Activated CD4-positive, alpha-beta memory T cell treated with anti-CD3 and anti-CD28 coated beads for 36 hours (primary cell): ENCODE measurements at regions not wholly inside any gene's neighbourhood (a gene's known extent, or its start where the extent isn't known, plus 50 kb on each side); places are given as distances from the start of the nearest gene placed in this dataset.

ENCODE experiments used
- CTCF ChIA-PET: fragments of 350-600 bp; sonication (Branson Sonifier 250); formaldehyde crosslinking; loops from one replicate; lab custom pipeline; 2021; ENCODE audit warnings: antibody characterized with exemption, inconsistent platforms; lab: Charles Lee
- POLR2A ChIA-PET: fragments of 350-600 bp; sonication (Branson Sonifier 250); formaldehyde crosslinking; loops from one replicate; lab custom pipeline; 2021; ENCODE audit warnings: antibody characterized with exemption; lab: Charles Lee
- DNase-seq: peaks from one replicate; pipeline ENCODE4 v3.0.0-alpha.2; 2020
- H3K27ac Mint-ChIP-seq: one replicate; pipeline ENCODE4 v1.8.0; 2021; ENCODE audit warnings: mixed read lengths
- H3K27me3 Mint-ChIP-seq: one replicate; pipeline ENCODE4 v1.8.0; 2021; ENCODE audit warnings: mixed read lengths
- H3K36me3 Mint-ChIP-seq: one replicate; pipeline ENCODE4 v1.8.0; 2021; ENCODE audit warnings: mixed read lengths
- H3K4me1 Mint-ChIP-seq: one replicate; pipeline ENCODE4 v1.8.0; 2021; ENCODE audit warnings: low read depth, mixed read lengths
- H3K4me3 Mint-ChIP-seq: one replicate; pipeline ENCODE4 v1.8.0; 2021; ENCODE audit warnings: mild to moderate bottlenecking, mixed read lengths
- H3K9me3 Mint-ChIP-seq: one replicate; pipeline ENCODE4 v1.8.0; 2021; ENCODE audit warnings: mixed read lengths
- intact Hi-C: fragments of 100-400 bp; cut with micrococcal nuclease; formaldehyde crosslinking; loops from one replicate; pipeline ENCODE4 v1.15.1; 2023

DNA sequence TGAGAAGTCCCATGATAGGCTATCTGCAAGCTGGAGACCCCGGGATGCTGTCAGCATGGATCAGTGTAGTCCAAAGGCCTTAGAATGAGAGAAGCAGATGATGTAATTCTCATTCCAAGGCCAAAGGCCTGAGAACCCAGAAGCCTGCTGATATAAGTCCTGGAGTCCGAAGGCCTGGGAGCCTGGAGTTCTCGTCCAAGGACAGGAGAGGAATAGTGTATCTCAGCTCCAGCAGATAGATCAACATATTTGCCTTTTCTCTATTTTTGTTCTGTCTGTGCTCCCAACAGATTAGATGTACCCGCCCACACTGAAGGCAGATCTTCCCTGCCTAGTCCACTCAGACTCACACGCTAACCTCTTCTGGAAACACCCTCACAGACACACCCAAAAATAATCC, 454.9 kb upstream of the CHAC2 start:
- Mint-ChIP-seq H3K4me1 (no peaks in the 10 kb centered on the region), H3K36me3 (no peaks in the 10 kb centered on the region), H3K27me3 (no peaks in the 10 kb centered on the region), H3K9me3 (no peaks in the 10 kb centered on the region), H3K4me3 (no peak overlapping the region), H3K27ac (no peak overlapping the region)
- intact Hi-C loops = no loop called here
- POLR2A ChIA-PET = no interaction called here
- CTCF ChIA-PET = interaction anchor here (0.7 kb wide), 1 partner anchor 390 kb away, joined by 6 read pairs; no protein-coding TSS in a partner anchor
- DNase-seq = no peak

DNA sequence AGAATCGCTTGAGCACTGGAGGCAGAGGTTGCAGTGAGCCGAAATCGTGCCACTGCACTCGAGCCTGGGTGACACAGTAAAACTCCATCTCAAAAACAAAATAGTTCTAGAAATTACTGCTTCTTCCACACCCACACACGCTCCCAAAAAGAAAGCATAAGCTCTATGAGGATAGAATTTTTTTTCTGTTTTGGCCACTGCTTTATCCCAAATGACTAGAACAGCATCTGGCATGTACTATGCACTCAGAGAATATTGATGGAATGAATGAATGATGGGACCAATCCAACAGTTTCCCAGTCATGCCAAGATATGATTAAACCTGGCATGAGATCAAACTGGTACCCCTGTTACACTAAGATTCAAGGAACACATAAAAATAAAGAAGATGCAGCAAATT, 455.4 kb upstream of the CHAC2 start:
- H3K27me3 Mint-ChIP-seq = no peaks in the 10 kb centered on the region
- no peaks in the 10 kb centered on the region for H3K36me3 Mint-ChIP-seq
- H3K27ac Mint-ChIP-seq = no peak overlapping the region
- intact Hi-C loops = no loop called here
- no peak for DNase-seq
- ChIA-PET POLR2A (no interaction called here), CTCF (interaction anchor here (0.7 kb wide), 1 partner anchor 391 kb away, joined by 6 read pairs; no protein-coding TSS in a partner anchor)
- H3K4me1 Mint-ChIP-seq = no peaks in the 10 kb centered on the region
- H3K4me3 Mint-ChIP-seq = no peak overlapping the region
- no peaks in the 10 kb centered on the region for H3K9me3 Mint-ChIP-seq

GRCh38 chr2:53303012-53303578, 464.5 kb upstream of the CHAC2 start:
- no peak overlapping the region for H3K27ac Mint-ChIP-seq
- no peak for DNase-seq
- POLR2A ChIA-PET = no interaction called here

DNA sequence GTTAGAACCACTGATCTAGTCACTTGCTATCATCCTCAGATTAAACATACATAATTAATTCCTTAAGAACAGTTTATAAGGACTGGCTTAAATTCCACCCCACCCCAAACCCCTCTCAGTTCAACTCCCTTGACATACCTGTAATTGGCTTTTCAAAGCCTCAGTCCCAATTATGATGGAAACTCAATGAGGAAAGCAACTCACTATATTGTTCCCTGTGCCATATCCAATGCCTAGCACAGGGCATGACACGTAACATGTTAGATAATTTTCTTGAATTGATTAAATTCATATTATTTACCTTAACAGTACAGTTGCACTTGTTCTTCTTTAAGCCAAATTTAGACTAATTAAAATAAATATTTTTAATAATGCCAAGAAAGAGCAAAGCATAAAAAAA, 465.1 kb upstream of the CHAC2 start:
- no peaks in the 10 kb centered on the region for H3K9me3 Mint-ChIP-seq
- H3K36me3 Mint-ChIP-seq = no peaks in the 10 kb centered on the region
- no peak overlapping the region for H3K27ac Mint-ChIP-seq
- H3K27me3 Mint-ChIP-seq = no peaks in the 10 kb centered on the region
- ChIA-PET POLR2A (no interaction called here), CTCF (no interaction called here)
- H3K4me3 Mint-ChIP-seq = no peak overlapping the region
- no peak for DNase-seq
- H3K4me1 Mint-ChIP-seq = no peaks in the 10 kb centered on the region
- intact Hi-C loops = no loop called here

More at GRCh38 chr2:53303012-53303578, 464.5 kb upstream of the CHAC2 start:
- CTCF ChIA-PET = no interaction called here
- no peaks in the 10 kb centered on the region for H3K4me1 Mint-ChIP-seq
- H3K4me3 Mint-ChIP-seq = no peak overlapping the region
- H3K36me3 Mint-ChIP-seq = no peaks in the 10 kb centered on the region
- H3K27me3 Mint-ChIP-seq = no peaks in the 10 kb centered on the region
- intact Hi-C loops = no loop called here
- H3K9me3 Mint-ChIP-seq = no peaks in the 10 kb centered on the region

DNA sequence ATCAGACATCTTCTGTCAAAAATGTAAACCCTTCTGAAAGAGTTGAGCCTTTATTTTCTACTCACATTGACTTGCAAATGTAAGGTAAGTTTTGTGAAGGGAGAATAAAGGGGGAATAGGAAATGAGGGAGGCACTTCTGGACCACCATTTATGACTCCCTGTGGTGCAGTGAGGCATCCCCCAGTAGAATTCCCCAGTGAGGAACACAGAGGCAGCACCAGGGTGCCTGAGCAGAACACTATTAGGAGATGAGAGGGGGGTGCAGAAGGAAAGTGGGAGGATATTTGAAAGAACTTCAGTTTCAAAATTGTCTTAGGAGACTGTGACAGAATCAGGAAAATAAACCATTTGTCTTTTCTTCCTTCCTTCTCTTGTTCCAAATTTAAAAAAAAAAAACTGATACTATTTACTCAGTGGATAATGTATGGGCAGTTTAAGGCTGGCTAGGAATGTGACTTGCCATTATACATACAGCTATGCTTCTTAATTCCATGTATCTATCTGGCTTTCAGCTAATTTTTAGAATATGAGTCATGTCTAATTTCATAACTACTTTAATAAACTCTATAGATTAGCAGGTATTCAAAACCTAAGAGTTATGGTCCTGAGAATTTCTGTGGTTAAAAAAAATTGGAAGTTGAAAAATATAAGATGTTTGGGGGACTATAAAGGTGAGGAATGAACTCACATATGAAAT, 478.1 kb upstream of the CHAC2 start:
- ChIA-PET POLR2A (no interaction called here), CTCF (no interaction called here)
- Mint-ChIP-seq H3K9me3 (no peaks in the 10 kb centered on the region), H3K4me1 (no peaks in the 10 kb centered on the region), H3K4me3 (no peak overlapping the region), H3K36me3 (no peaks in the 10 kb centered on the region), H3K27me3 (no peaks in the 10 kb centered on the region), H3K27ac (no peak overlapping the region)
- DNase-seq = no peak
- intact Hi-C loops = no loop called here

DNA sequence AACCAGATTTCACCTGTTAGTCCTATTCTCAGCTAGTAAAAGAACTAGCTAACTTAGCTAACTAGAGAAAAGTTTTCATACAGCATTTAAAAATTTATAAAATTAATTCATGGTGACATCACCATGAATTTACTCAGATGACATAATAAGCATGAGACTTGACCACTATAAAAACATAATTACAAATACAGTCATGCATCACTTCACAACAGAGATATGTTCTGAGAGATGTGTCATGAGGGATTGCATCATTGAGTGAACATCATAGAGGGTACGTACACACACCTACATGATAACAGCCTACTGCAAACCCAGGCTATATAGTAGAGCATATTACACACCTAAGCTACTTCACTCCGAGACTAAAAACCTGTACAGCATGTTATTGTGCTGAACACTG, 481.3 kb upstream of the CHAC2 start:
- Mint-ChIP-seq H3K27ac (no peak overlapping the region), H3K4me1 (no peaks in the 10 kb centered on the region), H3K9me3 (no peaks in the 10 kb centered on the region), H3K4me3 (no peak overlapping the region), H3K27me3 (no peaks in the 10 kb centered on the region), H3K36me3 (no peaks in the 10 kb centered on the region)
- CTCF ChIA-PET = no interaction called here
- intact Hi-C loops = no loop called here
- DNase-seq = no peak
- POLR2A ChIA-PET = no interaction called here

DNA sequence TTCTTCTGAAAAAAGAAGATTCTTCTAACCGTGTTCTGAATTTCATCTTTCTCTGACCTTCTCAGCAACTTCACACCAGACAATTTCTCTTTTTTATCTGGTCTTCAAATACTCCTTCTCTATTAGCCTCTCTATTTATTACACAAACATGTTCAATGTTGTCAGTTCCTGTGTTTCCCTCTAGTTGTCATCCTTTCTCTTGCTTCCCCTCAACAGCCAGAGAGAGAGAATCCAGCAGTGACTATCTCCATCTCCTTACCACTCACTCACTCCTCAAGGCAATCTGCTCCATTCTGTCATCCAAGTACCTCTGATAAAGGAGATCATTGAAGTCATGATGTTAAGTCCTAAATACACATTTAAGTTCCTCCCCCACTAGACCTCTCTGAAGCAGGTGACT, 491.9 kb upstream of the CHAC2 start:
- POLR2A ChIA-PET = no interaction called here
- H3K36me3 Mint-ChIP-seq = no peaks in the 10 kb centered on the region
- no peaks in the 10 kb centered on the region for H3K27me3 Mint-ChIP-seq
- intact Hi-C loops = no loop called here
- H3K4me1 Mint-ChIP-seq = no peaks in the 10 kb centered on the region
- H3K4me3 Mint-ChIP-seq = no peak overlapping the region
- no peak overlapping the region for H3K27ac Mint-ChIP-seq
- no peaks in the 10 kb centered on the region for H3K9me3 Mint-ChIP-seq
- CTCF ChIA-PET = no interaction called here
- DNase-seq = no peak

- ChIA-PET CTCF (no interaction called here), POLR2A (no interaction called here)
- intact Hi-C loops = no loop called here
- no peak overlapping the region for H3K4me3 Mint-ChIP-seq
- no peak overlapping the region for H3K27ac Mint-ChIP-seq
- no peaks in the 10 kb centered on the region for H3K36me3 Mint-ChIP-seq
- no peak for DNase-seq
- H3K27me3 Mint-ChIP-seq = no peaks in the 10 kb centered on the region
- H3K4me1 Mint-ChIP-seq = no peaks in the 10 kb centered on the region
- no peaks in the 10 kb centered on the region for H3K9me3 Mint-ChIP-seq
Observed at GRCh38 chr2:53268626-53269025, 499.0 kb upstream of the CHAC2 start.

GRCh38 chr2:53268086-53268485, 499.5 kb upstream of the CHAC2 start:
- Mint-ChIP-seq H3K27me3 (no peaks in the 10 kb centered on the region), H3K4me1 (no peaks in the 10 kb centered on the region), H3K4me3 (no peak overlapping the region), H3K27ac (no peak overlapping the region), H3K9me3 (no peaks in the 10 kb centered on the region), H3K36me3 (no peaks in the 10 kb centered on the region)
- intact Hi-C loops = no loop called here
- ChIA-PET POLR2A (no interaction called here), CTCF (no interaction called here)
- DNase-seq = no peak

- Mint-ChIP-seq H3K27ac (no peak overlapping the region), H3K27me3 (no peaks in the 10 kb centered on the region), H3K36me3 (no peaks in the 10 kb centered on the region), H3K4me1 (no peaks in the 10 kb centered on the region), H3K4me3 (no peak overlapping the region), H3K9me3 (no peaks in the 10 kb centered on the region)
- ChIA-PET CTCF (no interaction called here), POLR2A (no interaction called here)
- intact Hi-C loops = no loop called here
- no peak for DNase-seq
Observed at GRCh38 chr2:53265544-53266299, 501.9 kb upstream of the CHAC2 start.

DNA sequence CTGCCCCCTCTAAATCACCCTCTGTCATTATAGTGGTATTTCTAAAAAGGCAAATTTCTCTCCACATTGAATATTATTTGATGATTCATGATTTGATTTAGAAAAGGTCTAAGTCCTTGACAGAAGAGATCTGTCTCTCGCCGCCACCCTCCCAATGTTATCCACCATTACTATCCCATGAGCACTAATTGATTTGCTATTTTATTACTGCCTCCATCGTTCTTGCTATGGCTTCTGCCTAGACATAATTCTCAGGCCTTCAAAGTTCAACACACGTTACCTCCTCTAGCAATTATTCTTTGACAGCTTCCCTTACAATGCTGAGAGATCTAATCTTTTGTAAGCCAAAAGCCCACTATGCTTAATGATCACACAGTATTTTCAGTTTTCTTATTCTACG, 507.0 kb upstream of the CHAC2 start:
- intact Hi-C loops = no loop called here
- Mint-ChIP-seq H3K36me3 (no peaks in the 10 kb centered on the region), H3K27ac (no peak overlapping the region), H3K27me3 (no peaks in the 10 kb centered on the region), H3K9me3 (peaks cover 2% of the 10 kb centered on the region), H3K4me1 (no peaks in the 10 kb centered on the region), H3K4me3 (no peak overlapping the region)
- CTCF ChIA-PET = no interaction called here
- POLR2A ChIA-PET = no interaction called here
- no peak for DNase-seq

DNA sequence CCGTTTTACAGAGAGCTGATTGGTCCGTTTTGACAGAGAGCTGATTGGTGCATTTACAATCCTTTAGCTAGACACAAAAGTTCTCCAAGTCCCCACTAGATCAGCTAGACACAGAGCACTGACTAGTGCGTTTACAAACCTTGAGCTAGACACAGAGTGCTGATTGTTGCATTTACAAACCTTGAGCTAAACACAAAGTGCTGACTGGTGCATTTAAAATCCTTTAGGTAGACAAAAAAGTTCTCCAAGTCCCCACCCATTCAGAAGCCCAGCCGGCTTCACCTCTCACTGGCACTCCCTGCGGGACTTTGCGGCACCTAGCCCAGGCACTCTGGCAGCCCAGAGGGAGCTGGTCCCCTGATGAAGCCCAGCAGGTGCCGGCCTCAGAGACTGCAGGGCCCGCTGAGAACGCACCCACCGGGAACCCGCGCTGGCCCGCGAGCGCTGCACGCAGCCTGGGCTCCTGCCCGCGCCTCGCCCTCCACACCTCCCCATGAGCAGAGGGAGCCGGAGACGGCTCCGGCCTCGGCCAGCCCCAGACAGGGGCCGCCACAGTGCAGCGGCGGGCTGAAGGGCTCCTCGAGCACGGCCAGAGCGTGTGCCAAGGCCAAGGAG, 508.1 kb upstream of the CHAC2 start:
- ChIA-PET CTCF (no interaction called here), POLR2A (no interaction called here)
- no peak overlapping the region for H3K4me3 Mint-ChIP-seq
- H3K27me3 Mint-ChIP-seq = no peaks in the 10 kb centered on the region
- no peak overlapping the region for H3K27ac Mint-ChIP-seq
- H3K36me3 Mint-ChIP-seq = no peaks in the 10 kb centered on the region
- DNase-seq = no peak
- no peaks in the 10 kb centered on the region for H3K4me1 Mint-ChIP-seq
- H3K9me3 Mint-ChIP-seq = peaks cover 2% of the 10 kb centered on the region
- intact Hi-C loops = no loop called here
